NT2/D1 (cell line): ENCODE measurements at regions not wholly inside any gene's neighbourhood (a gene's known extent, or its start where the extent isn't known, plus 50 kb on each side); places are given as distances from the start of the nearest gene placed in this dataset.
A peak's percentile ranks its signal among the peaks of the same experiment; 100 is the strongest.

ENCODE experiments used
- DNase-seq: peaks from one replicate; pipeline ENCODE4 v3.0.0-alpha.2; 2011; ENCODE audit warnings: low read depth, low spot score
- H3K27me3 ChIP-seq: 2 replicates; pipeline ENCODE4 v1.6.0; 2011; ENCODE audit warnings: mild to moderate bottlenecking; ENCODE audit not compliant: insufficient read length, insufficient read depth
- H3K36me3 ChIP-seq: 2 replicates; pipeline ENCODE4 v1.6.1; 2011; ENCODE audit warnings: mild to moderate bottlenecking, low read length, mixed read lengths; ENCODE audit not compliant: insufficient read depth, insufficient read length
- H3K4me1 ChIP-seq: 2 replicates; pipeline ENCODE4 v1.5.1; 2011; ENCODE audit not compliant: insufficient read depth, insufficient read length
- H3K4me3 ChIP-seq: 2 replicates; pipeline ENCODE4 v1.5.1; 2011; ENCODE audit warnings: low read depth; ENCODE audit not compliant: insufficient read length
- H3K9ac ChIP-seq: 2 replicates; pipeline ENCODE4 v1.6.0; 2011; ENCODE audit warnings: low read depth; ENCODE audit not compliant: insufficient read length
- H3K9me3 ChIP-seq: 2 replicates; pipeline ENCODE4 v1.5.1; 2011; ENCODE audit warnings: mild to moderate bottlenecking, low read length; ENCODE audit not compliant: insufficient read depth
- SUZ12 ChIP-seq: IDR thresholded peaks from 2 replicates; pipeline ENCODE4 v1.6.1; 2011; ENCODE audit not compliant: insufficient read length, insufficient read depth; ENCODE audit errors: extremely low read depth
- YY1 ChIP-seq: IDR thresholded peaks from 2 replicates; pipeline ENCODE4 v1.6.1; 2011; ENCODE audit not compliant: insufficient read length, insufficient read depth
- ZNF274 ChIP-seq: IDR thresholded peaks from 2 replicates; pipeline ENCODE4 v1.6.1; 2011; ENCODE audit warnings: mild to moderate bottlenecking, low read depth, low read length

DNA sequence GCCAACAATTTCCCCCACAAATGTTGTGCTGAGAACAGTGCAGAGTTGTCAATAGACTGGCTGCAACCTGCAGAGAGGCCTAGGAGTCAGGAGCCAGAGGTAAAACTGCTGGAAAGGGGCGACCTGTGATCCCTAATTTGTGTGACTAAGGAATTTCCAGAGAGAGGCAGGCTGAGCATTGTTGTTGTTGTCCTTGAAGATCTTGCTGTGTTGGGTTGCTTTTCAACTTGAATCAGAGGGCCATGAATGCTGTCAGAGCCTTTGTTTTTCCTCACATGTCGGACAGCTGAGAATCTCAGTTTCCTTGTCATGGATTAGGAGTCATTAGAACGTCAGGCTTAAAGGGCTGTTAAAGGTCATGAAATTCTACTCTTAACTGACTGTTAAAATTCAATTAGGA is 134.6 kb upstream of the ASTN2 start:
- peak; percentile 50 for DNase-seq
- Histone ChIP-seq H3K4me3 (no peak overlapping the region), H3K9ac (no peak overlapping the region), H3K4me1 (peaks cover 3% of the 10 kb centered on the region), H3K36me3 (no peaks in the 10 kb centered on the region), H3K9me3 (no peaks in the 10 kb centered on the region), H3K27me3 (no peaks in the 10 kb centered on the region)
- TF ChIP-seq SUZ12 (no peak), ZNF274 (no peak), YY1 (no peak)

DNA sequence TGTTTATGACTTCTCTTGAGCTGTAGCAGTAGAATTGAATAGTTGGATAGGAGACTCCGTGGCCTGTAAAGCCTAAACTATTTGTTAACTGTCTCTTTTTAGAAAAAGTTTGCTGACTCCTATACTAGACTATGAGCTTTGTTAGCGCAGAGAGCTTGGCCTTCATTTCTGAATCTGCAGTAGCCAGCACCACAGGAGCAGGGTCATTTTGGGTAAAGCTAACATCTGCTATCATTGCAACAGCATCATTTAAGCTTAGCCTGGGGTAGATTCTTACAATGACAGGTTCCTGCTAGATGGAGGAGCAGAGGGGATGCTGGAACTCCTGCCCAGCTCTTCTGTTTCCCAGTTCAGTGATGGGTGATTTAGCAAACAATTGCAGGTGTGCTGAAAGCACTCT is 133.7 kb upstream of the ASTN2 start:
- H3K4me3 ChIP-seq: no peak overlapping the region
- no peaks in the 10 kb centered on the region for H3K36me3 ChIP-seq
- H3K27me3 ChIP-seq: no peaks in the 10 kb centered on the region
- TF ChIP-seq SUZ12 (no peak), ZNF274 (no peak), YY1 (no peak)
- DNase-seq: no peak
- H3K9ac ChIP-seq: no peak overlapping the region
- peaks cover 3% of the 10 kb centered on the region for H3K4me1 ChIP-seq
- no peaks in the 10 kb centered on the region for H3K9me3 ChIP-seq

DNA sequence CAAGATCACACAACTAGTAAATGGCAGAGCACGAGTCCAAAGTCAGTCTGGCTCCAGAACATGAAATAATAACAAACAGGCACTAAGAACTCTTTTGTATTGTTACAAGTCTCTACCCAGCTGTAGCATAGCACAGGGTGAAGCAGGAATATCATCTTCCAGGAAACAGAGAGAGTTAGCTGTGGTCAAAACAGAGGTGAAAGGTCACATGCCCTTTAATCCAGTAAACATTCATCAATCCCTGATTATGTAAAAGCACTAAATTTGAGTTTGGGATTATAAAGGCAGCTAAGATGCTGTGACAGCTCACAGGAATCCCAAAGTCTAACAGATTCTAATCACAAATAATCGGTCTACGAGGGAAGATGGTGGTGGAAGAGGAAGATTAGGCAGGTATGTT is 133.0 kb upstream of the ASTN2 start:
- H3K4me3 ChIP-seq: no peak overlapping the region
- no peak overlapping the region for H3K9ac ChIP-seq
- H3K4me1 ChIP-seq: peaks cover 3% of the 10 kb centered on the region
- H3K36me3 ChIP-seq: no peaks in the 10 kb centered on the region
- no peaks in the 10 kb centered on the region for H3K9me3 ChIP-seq
- DNase-seq: no peak
- no peaks in the 10 kb centered on the region for H3K27me3 ChIP-seq
- TF ChIP-seq YY1 (no peak), ZNF274 (no peak), SUZ12 (no peak)

DNA sequence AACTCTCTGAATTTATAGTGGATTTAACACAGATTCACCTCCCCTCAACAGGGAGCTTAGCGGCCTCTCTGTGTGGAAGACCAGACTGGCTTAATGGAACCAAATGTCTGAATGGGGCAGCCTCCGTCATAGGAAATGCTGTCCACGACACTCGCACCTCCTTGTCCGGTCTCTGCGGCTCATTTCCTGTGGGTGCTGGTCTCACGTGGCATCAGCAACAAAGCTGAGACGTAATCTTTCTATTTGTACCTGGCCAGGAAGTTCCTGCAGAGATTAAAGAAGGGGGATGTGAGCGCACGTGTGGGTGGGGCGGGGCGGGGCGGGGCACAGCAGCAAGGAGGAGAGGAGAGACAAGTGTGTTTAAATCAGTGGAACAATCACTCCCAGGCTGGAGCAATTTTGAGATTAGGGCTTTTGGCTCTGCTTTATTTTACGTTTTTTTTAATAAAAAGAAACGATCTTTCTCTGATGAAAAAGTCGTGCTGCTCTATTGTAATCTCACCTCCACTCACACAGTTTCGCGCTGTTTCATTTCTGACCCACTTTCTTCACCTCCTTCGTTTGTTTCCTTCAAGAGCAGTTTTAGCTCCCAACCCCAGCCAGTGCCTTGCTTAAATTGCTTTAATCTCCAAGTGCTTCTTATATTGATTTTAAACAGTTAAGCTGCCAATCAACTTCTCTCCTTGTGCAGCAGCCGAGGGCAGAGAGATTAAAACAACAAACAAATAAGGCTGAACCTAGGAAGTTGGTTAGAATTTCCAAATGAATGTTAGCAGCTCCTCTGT is 132.2 kb upstream of the ASTN2 start:
- TF ChIP-seq ZNF274: no peak
- no peak for TF ChIP-seq YY1
- no peak for TF ChIP-seq SUZ12
- Histone ChIP-seq H3K4me1 (peaks cover 3% of the 10 kb centered on the region), H3K9me3 (no peaks in the 10 kb centered on the region), H3K36me3 (no peaks in the 10 kb centered on the region), H3K27me3 (no peaks in the 10 kb centered on the region), H3K9ac (no peak overlapping the region), H3K4me3 (no peak overlapping the region)
- no peak for DNase-seq

DNA sequence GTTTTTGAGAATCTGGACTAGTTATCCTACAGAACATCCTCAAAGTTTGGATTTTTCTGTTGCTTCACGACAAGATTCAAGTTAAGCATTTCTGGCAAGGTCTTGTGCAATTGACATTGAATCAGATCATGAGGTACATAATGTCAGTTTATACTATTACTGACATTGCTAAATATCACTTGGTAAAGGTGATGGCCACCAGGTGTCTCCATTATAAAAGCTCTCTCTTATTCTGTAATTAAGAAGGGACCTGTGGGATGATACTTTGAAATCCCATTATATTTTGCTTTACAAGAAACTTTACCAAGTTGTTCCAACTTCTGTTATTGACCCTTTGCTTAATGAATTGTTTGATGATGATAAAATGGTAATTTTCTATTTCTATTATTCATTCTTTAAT is 131.0 kb upstream of the ASTN2 start:
- no peak for TF ChIP-seq YY1
- no peak for TF ChIP-seq SUZ12
- TF ChIP-seq ZNF274: no peak
- no peaks in the 10 kb centered on the region for H3K9me3 ChIP-seq
- H3K36me3 ChIP-seq: no peaks in the 10 kb centered on the region
- peaks cover 3% of the 10 kb centered on the region for H3K4me1 ChIP-seq
- no peaks in the 10 kb centered on the region for H3K27me3 ChIP-seq
- no peak overlapping the region for H3K9ac ChIP-seq
- DNase-seq: no peak
- H3K4me3 ChIP-seq: no peak overlapping the region

DNA sequence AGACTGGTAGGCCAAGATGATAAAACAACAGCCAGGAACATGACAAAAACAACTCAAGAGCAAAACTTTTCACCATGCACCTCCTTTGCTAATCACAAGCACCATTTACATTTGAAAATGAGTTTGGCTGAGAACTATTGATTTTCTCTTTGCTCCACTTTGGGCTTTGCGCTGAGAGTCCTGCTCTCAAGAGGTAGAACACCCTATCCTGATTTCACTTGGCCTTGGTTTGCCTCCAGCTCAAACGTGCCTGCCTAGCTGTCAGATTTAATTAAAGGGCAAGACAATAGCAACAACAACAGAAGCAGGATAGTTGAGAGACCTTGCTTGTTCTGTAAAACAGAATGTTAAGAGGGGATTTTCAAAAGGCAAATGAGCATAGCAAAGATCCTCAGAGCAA is 128.2 kb upstream of the ASTN2 start:
- DNase-seq: no peak
- no peak overlapping the region for H3K9ac ChIP-seq
- TF ChIP-seq ZNF274 (no peak), SUZ12 (no peak), YY1 (no peak)
- no peaks in the 10 kb centered on the region for H3K9me3 ChIP-seq
- H3K4me1 ChIP-seq: no peaks in the 10 kb centered on the region
- H3K27me3 ChIP-seq: no peaks in the 10 kb centered on the region
- no peaks in the 10 kb centered on the region for H3K36me3 ChIP-seq
- no peak overlapping the region for H3K4me3 ChIP-seq

DNA sequence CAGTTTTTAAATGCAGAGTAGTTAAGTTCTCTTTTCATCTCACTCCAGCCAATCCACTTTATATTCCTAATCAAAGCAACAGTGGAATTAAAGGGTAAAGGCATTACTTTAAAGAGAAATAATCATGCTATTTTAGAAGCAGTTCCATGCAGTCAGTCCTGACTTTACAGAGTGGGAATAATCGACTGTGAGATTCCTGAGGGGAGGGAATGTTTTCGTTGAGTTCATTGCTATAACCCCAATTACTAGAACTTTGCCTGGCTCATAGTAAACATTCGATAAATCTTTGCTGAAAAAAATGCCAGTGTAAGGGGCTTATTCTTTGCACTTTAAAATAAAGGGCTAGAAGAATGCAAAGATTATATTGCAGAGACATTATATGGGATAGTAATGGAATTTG is 127.2 kb upstream of the ASTN2 start:
- Histone ChIP-seq H3K9me3 (no peaks in the 10 kb centered on the region), H3K27me3 (no peaks in the 10 kb centered on the region), H3K4me3 (no peak overlapping the region), H3K36me3 (no peaks in the 10 kb centered on the region), H3K4me1 (no peaks in the 10 kb centered on the region), H3K9ac (no peak overlapping the region)
- TF ChIP-seq YY1 (no peak), ZNF274 (no peak), SUZ12 (no peak)
- no peak for DNase-seq

DNA sequence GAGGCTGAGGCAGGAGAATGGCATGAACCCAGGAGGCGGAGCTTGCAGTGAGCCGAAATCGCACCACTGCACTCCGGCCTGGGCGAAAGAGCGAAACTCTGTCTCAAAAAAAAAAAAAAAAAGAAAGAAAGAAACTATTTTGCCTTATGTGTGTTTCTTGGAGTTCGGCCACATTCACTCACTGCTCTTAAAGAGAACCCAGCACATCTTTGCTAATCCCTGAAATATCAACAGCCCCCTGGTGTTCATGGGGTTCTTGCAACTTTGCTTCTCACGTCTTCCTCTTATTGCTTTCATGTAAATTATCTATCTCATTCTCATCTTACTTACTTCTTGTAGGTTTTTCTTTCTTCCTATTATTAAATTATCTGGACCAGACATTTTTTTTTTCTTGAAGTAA is 126.3 kb upstream of the ASTN2 start:
- no peaks in the 10 kb centered on the region for H3K27me3 ChIP-seq
- TF ChIP-seq SUZ12: no peak
- no peak for TF ChIP-seq YY1
- TF ChIP-seq ZNF274: no peak
- no peak overlapping the region for H3K9ac ChIP-seq
- DNase-seq: no peak
- H3K36me3 ChIP-seq: no peaks in the 10 kb centered on the region
- H3K9me3 ChIP-seq: no peaks in the 10 kb centered on the region
- H3K4me3 ChIP-seq: no peak overlapping the region
- H3K4me1 ChIP-seq: no peaks in the 10 kb centered on the region
